ENCODE measurements at regions not wholly inside any gene's neighbourhood (a gene's known extent, or its start where the extent isn't known, plus 50 kb on each side); places are given as distances from the start of the nearest gene placed in this dataset.
A peak's percentile ranks its signal among the peaks of the same experiment; 100 is the strongest.

DNA sequence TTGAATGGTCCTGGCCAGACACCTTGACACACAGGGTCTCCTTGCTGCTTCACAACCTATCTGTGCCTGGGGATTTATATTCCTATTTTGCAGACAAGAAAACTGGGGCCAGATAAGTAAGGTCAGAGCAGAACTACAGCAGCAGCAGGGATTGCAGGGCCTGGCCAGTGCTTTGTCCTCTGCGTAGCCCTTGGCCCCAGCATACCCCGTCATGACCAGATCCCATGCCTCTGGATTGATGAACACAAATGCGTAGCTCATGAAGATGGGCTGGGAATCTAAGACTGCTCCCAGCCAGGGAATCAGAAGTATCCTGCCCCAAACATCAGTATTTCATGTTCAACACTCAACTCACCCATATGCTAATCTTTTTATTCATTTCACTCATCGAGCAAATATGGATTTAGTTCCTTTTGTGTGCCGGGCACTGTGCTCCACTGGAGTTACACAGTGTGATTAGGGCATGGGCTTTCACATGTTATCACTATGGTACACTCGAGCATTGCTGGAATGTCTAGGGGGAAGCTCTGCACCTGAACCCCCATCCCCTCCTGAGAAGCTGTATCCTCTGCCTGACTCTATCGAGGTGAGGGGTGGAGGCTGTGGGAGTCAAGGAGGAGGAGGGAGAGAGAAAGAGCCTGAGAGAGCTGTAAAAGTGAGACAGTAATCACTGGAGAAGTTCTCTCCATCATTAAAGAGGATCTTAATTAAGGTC is 143.3 kb downstream of the CYP26B1 start:
- Histone ChIP-seq H3K4me2 (ENCODE audit: low read length) (no peak overlapping the region), H4K91ac (ENCODE audit: low read depth, low read length) (no peak overlapping the region), H3K4ac (ENCODE audit: low read depth, low read length) (no peak overlapping the region), H3K79me2 (ENCODE audit: control insufficient read depth, insufficient read depth, low read length, poor library complexity) (no peaks in the 10 kb centered on the region), H4K8ac (ENCODE audit: low read depth, low read length) (no peak overlapping the region), H3K23ac (ENCODE audit: low read length) (no peak overlapping the region), H2BK12ac (ENCODE audit: low read length) (no peak overlapping the region), H3K36me3 (ENCODE audit: control insufficient read depth in 1 of 2, insufficient read depth in 2 of 2, low read length in 2 of 2) (no peaks in the 10 kb centered on the region), H3K4me3 (ENCODE audit: low read depth, low read length) (no peak overlapping the region), H3K27me3 (ENCODE audit: insufficient read depth, low read length) (no peaks in the 10 kb centered on the region), H4K12ac (ENCODE audit: low read depth, low read length) (no peak overlapping the region), H3K9ac (ENCODE audit: low read length) (no peak overlapping the region), H3K4me1 (ENCODE audit: control insufficient read depth in 1 of 2, insufficient read depth in 2 of 2, low read length in 2 of 2) (peaks cover 9 to 17% of the 10 kb centered on the region in 2 experiments), H2AFZ (ENCODE audit: insufficient read depth, low read length, poor library complexity) (no peak overlapping the region), H3K9me3 (ENCODE audit: insufficient read depth, low read depth, low read length) (no peaks in the 10 kb centered on the region), H3K14ac (ENCODE audit: low read length) (no peak overlapping the region), H3K18ac (ENCODE audit: low read length) (no peak overlapping the region), H3K27ac (ENCODE audit: low read depth, low read length) (no peak overlapping the region), H3K79me1 (ENCODE audit: low read length) (no peaks in the 10 kb centered on the region), H2BK120ac (ENCODE audit: insufficient read depth, low read length, poor library complexity) (no peak overlapping the region), H2BK5ac (ENCODE audit: low read depth, low read length, poor library complexity) (no peak overlapping the region), H2AK5ac (ENCODE audit: low read length) (no peak overlapping the region)
- no peak for DNase-seq
- no CpG with 5 or more reads among the region's 7 CpGs for WGBS (ENCODE audit: extremely low coverage, insufficient coverage, insufficient read length)

DNA sequence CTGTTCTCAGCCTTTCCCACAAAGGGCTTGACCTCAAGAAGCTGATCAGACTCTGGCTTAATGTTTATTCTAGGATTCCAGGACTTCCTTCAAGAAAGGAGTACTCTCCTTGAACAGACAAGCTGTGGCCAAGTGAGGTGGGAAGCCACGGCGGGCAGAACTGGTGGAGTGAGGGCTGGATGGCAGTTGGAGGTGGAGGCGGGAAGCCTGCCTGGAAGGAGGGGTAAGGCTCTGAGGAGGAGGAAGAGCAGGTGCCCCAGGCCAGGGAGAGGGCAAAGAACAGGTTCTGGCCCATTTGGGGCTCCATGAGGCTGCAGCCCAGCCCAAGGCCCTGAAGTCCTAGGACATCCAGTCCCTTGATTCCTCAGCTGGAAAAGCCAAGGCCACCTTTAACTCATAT is 143.9 kb downstream of the CYP26B1 start:
- Histone ChIP-seq H3K4me1 (ENCODE audit: control insufficient read depth in 1 of 2, insufficient read depth in 2 of 2, low read length in 2 of 2) (peaks cover 9 to 17% of the 10 kb centered on the region in 2 experiments), H3K36me3 (ENCODE audit: control insufficient read depth in 1 of 2, insufficient read depth in 2 of 2, low read length in 2 of 2) (no peaks in the 10 kb centered on the region), H3K79me1 (ENCODE audit: low read length) (no peaks in the 10 kb centered on the region), H2AFZ (ENCODE audit: insufficient read depth, low read length, poor library complexity) (no peak overlapping the region), H2BK12ac (ENCODE audit: low read length) (no peak overlapping the region), H3K18ac (ENCODE audit: low read length) (no peak overlapping the region), H4K8ac (ENCODE audit: low read depth, low read length) (no peak overlapping the region), H2BK5ac (ENCODE audit: low read depth, low read length, poor library complexity) (no peak overlapping the region), H3K4ac (ENCODE audit: low read depth, low read length) (no peak overlapping the region), H3K79me2 (ENCODE audit: control insufficient read depth, insufficient read depth, low read length, poor library complexity) (no peaks in the 10 kb centered on the region), H2AK5ac (ENCODE audit: low read length) (no peak overlapping the region), H3K9ac (ENCODE audit: low read length) (no peak overlapping the region), H4K91ac (ENCODE audit: low read depth, low read length) (no peak overlapping the region), H3K27ac (ENCODE audit: low read depth, low read length) (no peak overlapping the region), H3K14ac (ENCODE audit: low read length) (no peak overlapping the region), H3K23ac (ENCODE audit: low read length) (no peak overlapping the region), H3K9me3 (ENCODE audit: insufficient read depth, low read depth, low read length) (no peaks in the 10 kb centered on the region), H3K27me3 (ENCODE audit: insufficient read depth, low read length) (no peaks in the 10 kb centered on the region), H3K4me3 (ENCODE audit: low read depth, low read length) (no peak overlapping the region), H4K12ac (ENCODE audit: low read depth, low read length) (no peak overlapping the region), H3K4me2 (ENCODE audit: low read length) (no peak overlapping the region), H2BK120ac (ENCODE audit: insufficient read depth, low read length, poor library complexity) (no peak overlapping the region)
- DNase-seq, result no peak
- WGBS (ENCODE audit: extremely low coverage, insufficient coverage, insufficient read length), result no CpG with 5 or more reads among the region's 3 CpGs

DNA sequence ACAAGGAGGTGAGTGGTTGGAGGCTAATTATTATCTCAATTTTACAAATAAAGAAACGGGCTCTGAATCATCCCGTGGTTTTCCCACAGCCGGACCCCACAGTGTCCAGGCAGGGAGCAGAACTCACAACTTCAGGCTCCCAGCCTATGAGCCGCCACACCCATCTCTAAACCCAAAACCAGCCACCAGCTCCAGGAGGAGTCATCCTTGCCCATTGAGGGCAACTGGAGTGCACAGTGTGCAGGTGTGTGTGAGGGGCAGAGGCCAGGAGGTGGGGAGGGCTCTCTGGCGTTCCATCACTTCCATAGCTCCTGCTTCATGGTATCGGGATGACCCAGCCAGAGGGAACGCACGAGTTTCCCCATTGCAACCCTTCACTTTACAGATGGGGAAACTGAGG is 144.5 kb downstream of the CYP26B1 start:
- no CpG with 5 or more reads among the region's 8 CpGs for WGBS (ENCODE audit: extremely low coverage, insufficient coverage, insufficient read length)
- Histone ChIP-seq H3K36me3 (ENCODE audit: control insufficient read depth in 1 of 2, insufficient read depth in 2 of 2, low read length in 2 of 2) (no peaks in the 10 kb centered on the region), H2AFZ (ENCODE audit: insufficient read depth, low read length, poor library complexity) (no peak overlapping the region), H4K8ac (ENCODE audit: low read depth, low read length) (no peak overlapping the region), H4K12ac (ENCODE audit: low read depth, low read length) (no peak overlapping the region), H4K91ac (ENCODE audit: low read depth, low read length) (peak overlapping the region; percentile 9), H3K27me3 (ENCODE audit: insufficient read depth, low read length) (no peaks in the 10 kb centered on the region), H2BK12ac (ENCODE audit: low read length) (no peak overlapping the region), H3K23ac (ENCODE audit: low read length) (no peak overlapping the region), H3K4ac (ENCODE audit: low read depth, low read length) (no peak overlapping the region), H2BK5ac (ENCODE audit: low read depth, low read length, poor library complexity) (no peak overlapping the region), H3K79me1 (ENCODE audit: low read length) (no peaks in the 10 kb centered on the region), H3K9ac (ENCODE audit: low read length) (no peak overlapping the region), H3K14ac (ENCODE audit: low read length) (no peak overlapping the region), H2AK5ac (ENCODE audit: low read length) (no peak overlapping the region), H3K18ac (ENCODE audit: low read length) (no peak overlapping the region), H3K4me3 (ENCODE audit: low read depth, low read length) (no peak overlapping the region), H3K27ac (ENCODE audit: low read depth, low read length) (no peak overlapping the region), H3K4me2 (ENCODE audit: low read length) (no peak overlapping the region), H3K79me2 (ENCODE audit: control insufficient read depth, insufficient read depth, low read length, poor library complexity) (no peaks in the 10 kb centered on the region), H3K4me1 (ENCODE audit: control insufficient read depth in 1 of 2, insufficient read depth in 2 of 2, low read length in 2 of 2) (peaks cover 9 to 17% of the 10 kb centered on the region in 2 experiments), H3K9me3 (ENCODE audit: insufficient read depth, low read depth, low read length) (no peaks in the 10 kb centered on the region), H2BK120ac (ENCODE audit: insufficient read depth, low read length, poor library complexity) (no peak overlapping the region)
- no peak for DNase-seq

DNA sequence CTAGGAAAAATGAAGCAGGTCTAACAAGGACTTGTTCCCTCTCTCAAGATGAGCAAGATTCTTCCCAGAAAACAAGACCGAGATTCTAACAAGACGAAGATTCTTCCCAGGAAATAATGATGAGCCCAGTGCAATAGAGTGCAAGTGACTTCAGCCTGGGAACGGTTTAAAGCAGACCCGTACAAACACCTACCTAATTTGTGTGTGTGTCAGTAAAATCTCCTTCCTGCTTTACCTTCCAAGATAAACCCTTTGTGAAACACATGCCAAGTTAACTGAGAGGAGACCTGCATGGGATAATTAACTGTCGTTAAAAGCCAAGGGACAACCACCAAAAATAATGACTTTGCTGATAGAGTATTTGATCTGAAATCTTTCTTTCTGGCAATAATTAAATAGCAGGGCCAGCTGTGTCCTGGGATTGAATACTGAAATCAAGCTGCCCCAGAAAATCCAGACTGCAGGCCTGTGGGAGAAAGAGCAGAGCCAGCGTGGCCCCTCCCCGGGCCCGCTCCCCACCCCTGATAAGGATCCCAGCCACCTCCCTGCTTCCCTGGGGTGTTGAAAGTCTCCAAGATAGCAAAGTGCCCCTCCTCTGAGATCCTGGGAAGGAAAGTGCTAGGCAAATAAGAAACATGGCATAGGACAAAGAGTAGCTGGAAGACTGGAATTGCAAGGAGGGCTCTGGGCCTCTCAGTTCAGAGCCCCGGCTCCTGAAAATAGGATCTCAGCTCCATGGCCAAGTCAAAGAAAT is 145.5 kb downstream of the CYP26B1 start:
- no peak overlapping the region for H3K4ac ChIP-seq (ENCODE audit: low read depth, low read length)

More for the DNA sequence above, 145.5 kb downstream of the CYP26B1 start:
- no peak overlapping the region for H4K8ac ChIP-seq (ENCODE audit: low read depth, low read length)
- H3K4me1 ChIP-seq (ENCODE audit: control insufficient read depth in 1 of 2, insufficient read depth in 2 of 2, low read length in 2 of 2), result peaks cover 9 to 17% of the 10 kb centered on the region in 2 experiments
- H2AK5ac ChIP-seq (ENCODE audit: low read length), result no peak overlapping the region
- no peaks in the 10 kb centered on the region for H3K79me2 ChIP-seq (ENCODE audit: control insufficient read depth, insufficient read depth, low read length, poor library complexity)
- no peak overlapping the region for H2BK12ac ChIP-seq (ENCODE audit: low read length)
- H3K27ac ChIP-seq (ENCODE audit: low read depth, low read length), result peak overlapping the region; percentile 0
- H2BK120ac ChIP-seq (ENCODE audit: insufficient read depth, low read length, poor library complexity), result no peak overlapping the region
- H3K79me1 ChIP-seq (ENCODE audit: low read length), result no peaks in the 10 kb centered on the region
- no CpG with 5 or more reads among the region's 9 CpGs for WGBS (ENCODE audit: extremely low coverage, insufficient coverage, insufficient read length)
- peak in 1 of 2 donors; percentile 10 for DNase-seq
- H4K12ac ChIP-seq (ENCODE audit: low read depth, low read length), result no peak overlapping the region
- no peak overlapping the region for H3K4me2 ChIP-seq (ENCODE audit: low read length)
- H3K23ac ChIP-seq (ENCODE audit: low read length), result no peak overlapping the region
- H2AFZ ChIP-seq (ENCODE audit: insufficient read depth, low read length, poor library complexity), result no peak overlapping the region
- no peak overlapping the region for H4K91ac ChIP-seq (ENCODE audit: low read depth, low read length)
- no peaks in the 10 kb centered on the region for H3K27me3 ChIP-seq (ENCODE audit: insufficient read depth, low read length)
- no peak overlapping the region for H3K9ac ChIP-seq (ENCODE audit: low read length)
- no peak overlapping the region for H2BK5ac ChIP-seq (ENCODE audit: low read depth, low read length, poor library complexity)
- H3K36me3 ChIP-seq (ENCODE audit: control insufficient read depth in 1 of 2, insufficient read depth in 2 of 2, low read length in 2 of 2), result no peaks in the 10 kb centered on the region
- no peak overlapping the region for H3K18ac ChIP-seq (ENCODE audit: low read length)
- no peaks in the 10 kb centered on the region for H3K9me3 ChIP-seq (ENCODE audit: insufficient read depth, low read depth, low read length)
- no peak overlapping the region for H3K4me3 ChIP-seq (ENCODE audit: low read depth, low read length)
- H3K14ac ChIP-seq (ENCODE audit: low read length), result no peak overlapping the region
